ENCODE measurements at regions not wholly inside any gene's neighbourhood (a gene's known extent, or its start where the extent isn't known, plus 50 kb on each side); places are given as distances from the start of the nearest gene placed in this dataset.
"Not testable (repeated sequence)": the region's sequence is repeated elsewhere in the genome, so short reads cannot be mapped to it uniquely, and the experiment has no call there.

DNA sequence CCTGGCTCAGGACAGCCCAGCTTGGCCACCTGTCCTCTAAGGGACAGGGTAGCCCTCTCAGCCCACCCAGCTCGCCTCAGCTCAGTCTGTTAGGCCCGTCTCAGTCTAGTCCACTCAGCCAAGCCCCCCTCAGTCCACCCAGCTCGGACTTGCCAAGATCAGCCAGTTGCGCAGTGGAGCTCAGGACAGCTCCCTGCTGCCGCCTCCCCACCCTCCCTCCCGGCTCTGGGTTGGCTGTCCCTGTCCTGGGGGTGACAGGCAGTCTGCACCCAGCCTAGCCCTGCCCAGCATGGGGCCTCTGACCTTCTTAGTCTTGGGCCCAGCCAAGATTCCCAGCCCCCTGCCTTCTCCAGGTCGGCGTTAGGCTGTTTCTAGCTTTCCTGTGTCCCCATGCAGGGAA is 196.9 kb downstream of the TMEM121 start:
- not testable (repeated sequence) for DNase-seq (ENCODE audit: low spot score); ATAC-seq (ENCODE audit: insufficient number of reproducible peaks, low FRiP score, low read depth)

DNA sequence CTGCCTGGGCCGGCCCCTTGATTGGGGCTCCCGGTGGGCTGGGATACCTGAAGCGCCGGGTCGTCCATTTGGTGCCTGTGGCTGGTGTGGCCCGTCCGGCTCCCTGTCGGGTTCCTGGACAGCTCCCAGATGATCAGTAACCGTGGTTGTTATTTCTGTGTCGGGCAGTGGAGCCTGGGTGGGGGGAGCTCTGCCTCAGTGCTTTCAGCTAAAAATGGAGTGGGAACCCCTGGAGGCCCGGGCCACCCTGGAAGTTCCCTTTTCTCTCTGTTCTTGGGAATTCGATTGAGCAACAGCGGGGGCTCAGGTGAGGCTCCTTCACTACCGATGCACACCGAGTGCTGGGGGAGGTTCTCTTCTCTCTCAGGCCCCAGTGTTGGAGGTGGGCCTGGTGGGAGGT is 197.4 kb downstream of the TMEM121 start:
- not testable (repeated sequence) for H3K36me3 ChIP-seq; H3K4me1 ChIP-seq (ENCODE audit: control insufficient read depth in 1 of 2, low read depth in 2 of 2); H3K27ac ChIP-seq; ATAC-seq (ENCODE audit: insufficient number of reproducible peaks, low FRiP score, low read depth); H3K9me3 ChIP-seq; H3K4me3 ChIP-seq; DNase-seq (ENCODE audit: low spot score); H3K27me3 ChIP-seq (replicated peaks; ENCODE audit: insufficient read depth)

More for the DNA sequence above, 196.9 kb downstream of the TMEM121 start:
- not testable (repeated sequence) for H3K9me3 ChIP-seq; H3K27me3 ChIP-seq (replicated peaks; ENCODE audit: insufficient read depth); H3K4me3 ChIP-seq; H3K4me1 ChIP-seq (ENCODE audit: control insufficient read depth in 1 of 2, low read depth in 2 of 2); H3K27ac ChIP-seq; H3K36me3 ChIP-seq

DNA sequence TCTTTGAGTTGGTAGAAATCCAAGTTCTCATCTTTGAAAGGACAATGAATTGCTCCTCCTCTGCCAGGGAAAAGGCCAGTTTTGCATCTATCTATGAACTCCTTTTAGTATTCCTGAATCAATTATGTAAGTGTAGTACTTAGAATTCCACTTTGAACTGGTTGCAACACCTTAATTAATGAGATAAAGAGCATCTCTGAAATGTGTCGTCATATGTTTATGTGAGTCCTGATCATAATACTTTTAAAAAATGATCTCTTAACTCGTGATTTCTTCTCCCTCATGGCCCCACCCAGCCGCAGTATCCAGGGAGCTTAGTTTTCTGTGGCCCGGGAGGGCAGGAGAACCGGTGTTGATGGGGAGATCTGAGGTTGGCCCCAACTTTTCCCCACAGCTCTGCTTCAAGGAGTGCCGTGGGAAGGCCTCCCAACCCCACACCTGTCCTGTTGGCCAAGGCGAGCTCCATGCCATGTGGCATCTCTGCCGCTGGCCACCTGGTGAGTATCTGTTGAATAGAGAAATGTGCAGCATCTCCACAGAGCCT is 203.5 kb downstream of the TMEM121 start:
- H3K27ac ChIP-seq; H3K27me3 ChIP-seq (replicated peaks; ENCODE audit: insufficient read depth); ATAC-seq (ENCODE audit: insufficient number of reproducible peaks, low FRiP score, low read depth); H3K4me1 ChIP-seq (ENCODE audit: control insufficient read depth in 1 of 2, low read depth in 2 of 2); DNase-seq (ENCODE audit: low spot score); H3K4me3 ChIP-seq; H3K9me3 ChIP-seq; H3K36me3 ChIP-seq: not testable (repeated sequence)

DNA sequence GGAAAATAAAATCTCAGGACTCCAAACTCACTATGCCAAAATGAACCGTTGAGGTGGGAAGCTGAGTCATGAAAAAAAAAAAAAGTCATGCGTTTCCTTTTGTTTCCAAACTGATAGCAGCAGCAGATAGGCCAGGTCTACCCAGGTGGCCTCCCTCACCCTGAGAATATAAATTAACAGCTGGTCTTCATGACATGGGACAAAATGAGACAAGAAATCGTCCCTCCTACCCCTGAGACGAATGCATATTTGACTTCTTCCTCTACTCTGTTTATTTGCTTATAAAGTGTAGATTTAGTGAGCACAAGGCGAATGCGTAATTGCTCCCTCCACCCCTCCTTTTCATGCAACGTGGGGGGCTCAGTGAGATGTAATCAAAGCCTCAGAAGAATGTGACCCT is 204.3 kb downstream of the TMEM121 start:
- not testable (repeated sequence) for H3K27ac ChIP-seq; H3K36me3 ChIP-seq; ATAC-seq (ENCODE audit: insufficient number of reproducible peaks, low FRiP score, low read depth); DNase-seq (ENCODE audit: low spot score); H3K9me3 ChIP-seq; H3K4me3 ChIP-seq; H3K27me3 ChIP-seq (replicated peaks; ENCODE audit: insufficient read depth); H3K4me1 ChIP-seq (ENCODE audit: control insufficient read depth in 1 of 2, low read depth in 2 of 2)

DNA sequence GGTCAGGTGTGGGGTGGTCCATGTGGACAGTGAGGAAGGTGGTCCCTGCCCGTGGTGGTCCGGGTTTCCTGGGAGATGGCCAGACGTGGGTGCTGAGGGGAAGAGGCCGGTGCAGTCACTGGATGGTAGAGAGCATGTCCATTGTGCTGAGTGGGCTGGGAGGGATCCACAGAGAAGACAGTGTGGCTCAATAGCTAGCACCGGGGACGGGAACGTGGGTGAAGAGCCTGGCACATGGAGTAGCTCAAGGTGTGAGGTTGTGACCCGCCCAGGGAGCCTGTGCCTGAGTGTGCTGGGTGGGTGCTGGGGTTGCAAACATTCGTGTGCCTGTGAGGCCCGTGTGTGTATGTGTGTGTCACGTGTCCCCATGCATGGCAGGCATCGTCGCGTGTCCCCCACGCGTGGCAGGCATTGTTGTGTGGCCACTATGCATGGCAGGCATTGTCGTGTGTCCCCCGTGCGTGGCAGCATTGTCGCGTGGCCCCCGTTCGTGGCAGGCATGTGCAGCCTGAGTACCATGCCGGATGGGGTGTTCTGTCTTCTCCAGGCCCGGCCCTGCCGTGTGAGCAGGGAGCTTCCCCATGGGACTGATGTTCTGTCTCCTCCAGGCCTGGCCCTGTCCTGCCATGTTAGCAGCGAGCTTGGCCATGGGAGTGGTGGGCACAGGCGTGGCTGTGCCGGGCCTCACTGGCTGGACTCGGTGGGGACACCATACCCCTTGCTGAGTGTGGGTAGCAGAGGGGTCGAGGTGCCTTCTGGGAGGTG is 205.0 kb downstream of the TMEM121 start:
- H3K27me3 ChIP-seq (replicated peaks; ENCODE audit: insufficient read depth); H3K36me3 ChIP-seq; ATAC-seq (ENCODE audit: insufficient number of reproducible peaks, low FRiP score, low read depth); H3K4me3 ChIP-seq; H3K4me1 ChIP-seq (ENCODE audit: control insufficient read depth in 1 of 2, low read depth in 2 of 2); H3K27ac ChIP-seq; DNase-seq (ENCODE audit: low spot score); H3K9me3 ChIP-seq: not testable (repeated sequence)

DNA sequence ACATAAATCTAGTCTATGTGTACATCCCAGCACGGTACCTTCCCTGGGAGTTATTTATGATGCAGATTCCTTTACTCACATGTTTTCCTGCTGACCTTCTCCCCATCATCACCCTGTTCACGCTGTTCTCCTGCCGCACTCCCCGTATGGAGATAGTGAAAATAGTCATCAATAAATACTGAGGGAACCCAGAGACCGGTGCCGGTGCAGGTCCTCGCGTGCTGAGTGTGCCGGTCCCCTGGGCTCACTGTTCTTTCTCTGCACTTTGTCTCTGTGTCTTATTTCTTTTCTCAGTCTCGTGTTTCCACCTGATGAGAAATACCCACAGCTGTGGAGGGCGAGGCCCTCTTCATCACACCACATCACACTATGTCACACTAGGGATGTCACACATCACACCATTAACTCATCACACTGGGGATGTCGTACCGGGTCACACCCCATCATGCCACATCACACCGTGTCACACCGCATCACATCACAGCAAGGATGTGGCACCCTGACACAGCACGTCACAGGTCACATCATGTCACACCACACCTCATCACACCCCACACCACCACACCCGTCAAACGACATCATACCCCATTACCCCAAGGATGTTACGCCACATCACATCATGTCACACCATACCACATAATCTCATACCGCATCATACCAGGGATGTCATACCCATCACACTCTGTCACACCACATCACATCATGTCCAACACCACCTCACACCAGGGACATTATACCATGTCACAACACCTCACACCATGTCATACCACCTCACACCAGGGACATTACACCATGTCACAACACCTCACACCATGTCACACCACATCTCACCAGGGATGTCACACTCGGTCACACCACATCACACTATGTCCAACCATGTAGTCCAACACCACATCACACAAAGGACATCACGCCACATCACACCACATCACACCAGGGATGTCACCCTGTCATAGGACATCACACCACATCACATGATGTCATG is 207.0 kb downstream of the TMEM121 start:
- no peaks in the 10 kb centered on the region for H3K27me3 ChIP-seq (replicated peaks; ENCODE audit: insufficient read depth)
- H3K4me3 ChIP-seq: no peak overlapping the region
- H3K9me3 ChIP-seq: no peaks in the 10 kb centered on the region
- ATAC-seq (ENCODE audit: insufficient number of reproducible peaks, low FRiP score, low read depth): no peak
- TF ChIP-seq, protein P1, sequence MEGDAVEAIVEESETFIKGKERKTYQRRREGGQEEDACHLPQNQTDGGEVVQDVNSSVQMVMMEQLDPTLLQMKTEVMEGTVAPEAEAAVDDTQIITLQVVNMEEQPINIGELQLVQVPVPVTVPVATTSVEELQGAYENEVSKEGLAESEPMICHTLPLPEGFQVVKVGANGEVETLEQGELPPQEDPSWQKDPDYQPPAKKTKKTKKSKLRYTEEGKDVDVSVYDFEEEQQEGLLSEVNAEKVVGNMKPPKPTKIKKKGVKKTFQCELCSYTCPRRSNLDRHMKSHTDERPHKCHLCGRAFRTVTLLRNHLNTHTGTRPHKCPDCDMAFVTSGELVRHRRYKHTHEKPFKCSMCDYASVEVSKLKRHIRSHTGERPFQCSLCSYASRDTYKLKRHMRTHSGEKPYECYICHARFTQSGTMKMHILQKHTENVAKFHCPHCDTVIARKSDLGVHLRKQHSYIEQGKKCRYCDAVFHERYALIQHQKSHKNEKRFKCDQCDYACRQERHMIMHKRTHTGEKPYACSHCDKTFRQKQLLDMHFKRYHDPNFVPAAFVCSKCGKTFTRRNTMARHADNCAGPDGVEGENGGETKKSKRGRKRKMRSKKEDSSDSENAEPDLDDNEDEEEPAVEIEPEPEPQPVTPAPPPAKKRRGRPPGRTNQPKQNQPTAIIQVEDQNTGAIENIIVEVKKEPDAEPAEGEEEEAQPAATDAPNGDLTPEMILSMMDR (IDR thresholded peaks at IDR 0.05): no peak
- no peak for DNase-seq (ENCODE audit: low spot score)
- H3K27ac ChIP-seq: no peak overlapping the region
- no peaks in the 10 kb centered on the region for H3K36me3 ChIP-seq
- H3K4me1 ChIP-seq (ENCODE audit: control insufficient read depth in 1 of 2, low read depth in 2 of 2): no peaks in the 10 kb centered on the region

DNA sequence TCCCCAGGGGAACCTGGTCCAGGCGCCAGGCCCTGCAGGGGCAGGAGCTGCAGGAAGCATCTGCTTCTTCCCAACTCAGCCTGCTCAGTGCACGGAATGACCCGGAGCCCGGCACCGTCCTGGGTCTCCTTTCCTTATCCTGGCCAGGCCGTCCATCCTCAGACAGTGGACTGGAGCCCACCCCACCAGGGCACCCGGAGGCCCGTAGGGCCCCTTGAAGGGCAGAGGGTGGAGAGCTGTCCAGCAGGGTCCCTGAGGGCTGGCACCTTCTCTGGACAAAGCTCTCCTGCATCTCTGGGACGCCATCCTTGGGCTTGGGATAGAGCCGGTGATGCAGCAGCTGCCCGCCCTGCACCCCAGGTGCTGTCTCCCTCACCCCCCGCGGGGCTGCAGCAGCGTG is 207.9 kb downstream of the TMEM121 start:
- DNase-seq (ENCODE audit: low spot score); ATAC-seq (ENCODE audit: insufficient number of reproducible peaks, low FRiP score, low read depth); H3K4me1 ChIP-seq (ENCODE audit: control insufficient read depth in 1 of 2, low read depth in 2 of 2); H3K27me3 ChIP-seq (replicated peaks; ENCODE audit: insufficient read depth); H3K27ac ChIP-seq; H3K36me3 ChIP-seq; H3K4me3 ChIP-seq; H3K9me3 ChIP-seq: not testable (repeated sequence)

DNA sequence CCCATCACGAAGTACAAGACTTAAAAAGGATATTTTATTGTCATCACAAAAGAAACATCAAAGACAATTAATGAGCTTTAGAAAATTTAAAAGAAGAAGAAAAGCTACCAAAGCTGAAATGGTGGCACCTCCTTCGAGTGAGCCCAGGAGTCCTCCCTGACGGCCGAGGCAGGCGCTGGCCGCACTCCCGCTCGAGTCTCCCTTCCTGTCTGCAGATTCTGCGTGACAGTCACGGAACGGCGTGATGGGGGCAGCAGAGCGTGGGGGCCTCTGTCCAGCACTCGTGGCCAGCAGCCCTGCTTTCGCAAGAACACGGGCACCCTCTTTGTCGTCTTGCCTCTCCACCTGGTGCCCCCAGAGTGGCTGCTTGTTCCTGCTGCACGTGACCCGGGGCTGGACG is 209.9 kb downstream of the TMEM121 start:
- DNase-seq (ENCODE audit: low spot score); H3K4me3 ChIP-seq; H3K9me3 ChIP-seq; ATAC-seq (ENCODE audit: insufficient number of reproducible peaks, low FRiP score, low read depth); H3K36me3 ChIP-seq; H3K27ac ChIP-seq; H3K27me3 ChIP-seq (replicated peaks; ENCODE audit: insufficient read depth); H3K4me1 ChIP-seq (ENCODE audit: control insufficient read depth in 1 of 2, low read depth in 2 of 2): not testable (repeated sequence)
